ENCODE measurements at regions not wholly inside any gene's neighbourhood (a gene's known extent, or its start where the extent isn't known, plus 50 kb on each side); places are given as distances from the start of the nearest gene placed in this dataset.
"Not testable (repeated sequence)": the region's sequence is repeated elsewhere in the genome, so short reads cannot be mapped to it uniquely, and the experiment has no call there.

GRCh38 chr2:129914538-129915302 lies 64.7 kb upstream of the RAB6C start:
- no peaks in the 10 kb centered on the region for H3K4me1 Mint-ChIP-seq
- H3K27me3 Mint-ChIP-seq = no peaks in the 10 kb centered on the region
- peaks cover 20% of the 10 kb centered on the region for H3K9me3 Mint-ChIP-seq
- no peak for DNase-seq
- intact Hi-C loops (cut with micrococcal nuclease) = no loop called here
- no peak overlapping the region for H3K27ac Mint-ChIP-seq
- peaks cover 2% of the 10 kb centered on the region for H3K36me3 Mint-ChIP-seq (ENCODE audit: low read depth)
- no peak overlapping the region for H3K4me3 Mint-ChIP-seq

- Mint-ChIP-seq H3K27ac (no peak overlapping the region), H3K4me3 (no peak overlapping the region), H3K4me1 (no peaks in the 10 kb centered on the region), H3K36me3 (ENCODE audit: low read depth) (peaks cover 2% of the 10 kb centered on the region), H3K27me3 (no peaks in the 10 kb centered on the region), H3K9me3 (peaks cover 22% of the 10 kb centered on the region)
- intact Hi-C loops (cut with micrococcal nuclease) = no loop called here
- no peak for DNase-seq
These were observed 64.1 kb upstream of the RAB6C start for GRCh38 chr2:129915303-129915840.

- no peaks in the 10 kb centered on the region for H3K4me1 Mint-ChIP-seq
- intact Hi-C loops (cut with micrococcal nuclease) = no loop called here
- peaks cover 22% of the 10 kb centered on the region for H3K9me3 Mint-ChIP-seq
These were observed 60.9 kb upstream of the RAB6C start for GRCh38 chr2:129918604-129919003.

GRCh38 chr2:129922571-129923264 lies 56.7 kb upstream of the RAB6C start:
- no peak for DNase-seq

More at GRCh38 chr2:129918604-129919003, 60.9 kb upstream of the RAB6C start:
- no peak overlapping the region for H3K27ac Mint-ChIP-seq
- no peak for DNase-seq
- H3K27me3 Mint-ChIP-seq = peaks cover 9% of the 10 kb centered on the region
- H3K4me3 Mint-ChIP-seq = no peak overlapping the region
- H3K36me3 Mint-ChIP-seq (ENCODE audit: low read depth) = peaks cover 2% of the 10 kb centered on the region

GRCh38 chr2:129923265-129924091 lies 56.0 kb upstream of the RAB6C start:
- intact Hi-C loops (cut with micrococcal nuclease) = no loop called here
- H3K27ac Mint-ChIP-seq = no peak overlapping the region
- H3K4me3 Mint-ChIP-seq = no peak overlapping the region
- DNase-seq = no peak
- H3K9me3 Mint-ChIP-seq = peaks cover 7% of the 10 kb centered on the region
- peaks cover 16% of the 10 kb centered on the region for H3K27me3 Mint-ChIP-seq
- H3K36me3 Mint-ChIP-seq (ENCODE audit: low read depth) = peaks cover 2% of the 10 kb centered on the region
- no peaks in the 10 kb centered on the region for H3K4me1 Mint-ChIP-seq

More at GRCh38 chr2:129922571-129923264, 56.7 kb upstream of the RAB6C start:
- Mint-ChIP-seq H3K4me1 (no peaks in the 10 kb centered on the region), H3K27me3 (peaks cover 16% of the 10 kb centered on the region), H3K36me3 (ENCODE audit: low read depth) (peaks cover 2% of the 10 kb centered on the region), H3K4me3 (no peak overlapping the region), H3K27ac (no peak overlapping the region), H3K9me3 (peaks cover 13% of the 10 kb centered on the region)
- intact Hi-C loops (cut with micrococcal nuclease) = no loop called here

GRCh38 chr2:129924115-129924514 lies 55.4 kb upstream of the RAB6C start:
- H3K4me1 Mint-ChIP-seq; intact Hi-C loops (cut with micrococcal nuclease); H3K4me3 Mint-ChIP-seq; H3K9me3 Mint-ChIP-seq; DNase-seq; H3K36me3 Mint-ChIP-seq (ENCODE audit: low read depth); H3K27ac Mint-ChIP-seq: not testable (repeated sequence)
- peaks cover 16% of the 10 kb centered on the region for H3K27me3 Mint-ChIP-seq

GRCh38 chr2:129925381-129925780 lies 54.1 kb upstream of the RAB6C start:
- intact Hi-C loops (cut with micrococcal nuclease) = no loop called here
- Mint-ChIP-seq H3K27me3 (peaks cover 16% of the 10 kb centered on the region), H3K9me3 (no peaks in the 10 kb centered on the region), H3K4me1 (no peaks in the 10 kb centered on the region), H3K4me3 (no peak overlapping the region), H3K36me3 (ENCODE audit: low read depth) (no peaks in the 10 kb centered on the region), H3K27ac (no peak overlapping the region)
- DNase-seq = no peak

GRCh38 chr2:129927696-129928095 lies 51.8 kb upstream of the RAB6C start:
- H3K9me3 Mint-ChIP-seq = no peaks in the 10 kb centered on the region
- DNase-seq = no peak
- H3K27me3 Mint-ChIP-seq = peaks cover 9% of the 10 kb centered on the region
- no peaks in the 10 kb centered on the region for H3K36me3 Mint-ChIP-seq (ENCODE audit: low read depth)
- no peaks in the 10 kb centered on the region for H3K4me1 Mint-ChIP-seq
- H3K27ac Mint-ChIP-seq = no peak overlapping the region
- no peak overlapping the region for H3K4me3 Mint-ChIP-seq
- intact Hi-C loops (cut with micrococcal nuclease) = no loop called here

GRCh38 chr2:129929321-129930290 lies 49.9 kb upstream of the RAB6C start:
- DNase-seq = no peak
- Mint-ChIP-seq H3K36me3 (ENCODE audit: low read depth) (no peaks in the 10 kb centered on the region), H3K9me3 (no peaks in the 10 kb centered on the region), H3K4me1 (no peaks in the 10 kb centered on the region), H3K27ac (no peak overlapping the region), H3K4me3 (no peak overlapping the region), H3K27me3 (peaks cover 16% of the 10 kb centered on the region)
- intact Hi-C loops (cut with micrococcal nuclease) = no loop called here
